OCI-LY3 (cell line): ENCODE measurements at regions not wholly inside any gene's neighbourhood (a gene's known extent, or its start where the extent isn't known, plus 50 kb on each side); places are given as distances from the start of the nearest gene placed in this dataset.

ENCODE experiments used
- H2AFZ ChIP-seq: fragments of 200-600, 300-600 bp; shearing (Covaris generic); 2 replicates; pipeline ENCODE4 v1.6.0; 2014; ENCODE audit warnings: antibody characterized with exemption, low read depth, low read length
- H3K27ac ChIP-seq: fragments of 200-600, 300-600 bp; sonication (generic); 2 replicates; pipeline ENCODE4 v1.5.1; 2014; ENCODE audit warnings: mild to moderate bottlenecking, low read length, moderate library complexity, mixed read lengths
- H3K27me3 ChIP-seq: fragments of 200-600, 300-600 bp; sonication (generic); 2 replicates; pipeline ENCODE4 v1.6.1; 2014; ENCODE audit warnings: low read depth, low read length, mixed read lengths
- H3K36me3 ChIP-seq: fragments of 200-600, 300-600 bp; sonication (generic); replicated peaks from 2 replicates; pipeline ENCODE3; 2014; ENCODE audit warnings: low read depth, low read length, mixed read lengths
- H3K4me1 ChIP-seq: fragments of 300-600, 200-600 bp; sonication (generic); 2 replicates; pipeline ENCODE4 v1.6.1; 2014; ENCODE audit warnings: low read length, mixed read lengths
- H3K4me2 ChIP-seq: fragments of 200-600, 300-600 bp; sonication (generic); 2 replicates; pipeline ENCODE4 v1.6.1; 2014; ENCODE audit warnings: low read length, mixed read lengths
- H3K4me3 ChIP-seq: fragments of 300-600, 200-600 bp; sonication (generic); 2 replicates; pipeline ENCODE4 v1.5.1; 2014; ENCODE audit warnings: antibody characterized with exemption, mild to moderate bottlenecking, low read length, moderate library complexity
- H3K79me2 ChIP-seq: fragments of 300-600, 200-600 bp; shearing (Covaris generic); 2 replicates; pipeline ENCODE4 v1.6.1; 2014; ENCODE audit warnings: mild to moderate bottlenecking, low read length, mixed read lengths
- H3K9ac ChIP-seq: fragments of 300-600, 200-600 bp; shearing (Covaris generic); 2 replicates; pipeline ENCODE4 v1.6.0; 2014; ENCODE audit warnings: mild to moderate bottlenecking, low read length, moderate library complexity
- H3K9me3 ChIP-seq: fragments of 200-600, 300-600 bp; shearing (Covaris generic); 2 replicates; pipeline ENCODE4 v1.6.1; 2014; ENCODE audit warnings: low read length, mixed read lengths; ENCODE audit not compliant: insufficient read depth
- H4K20me1 ChIP-seq: fragments of 200-600, 300-600 bp; sonication (generic); 2 replicates; pipeline ENCODE4 v1.6.1; 2016; ENCODE audit warnings: low read length, mixed read lengths; ENCODE audit not compliant: insufficient read depth
- CTCF ChIP-seq: fragments of 200-600, 300-600 bp; sonication (generic); IDR thresholded peaks from 2 replicates; pipeline ENCODE4 v1.5.1; 2014; ENCODE audit warnings: antibody characterized with exemption, low read length, low read depth
- EZH2phosphoT487 ChIP-seq: fragments of 200-600 bp; shearing (Covaris generic); IDR thresholded peaks from 2 replicates; pipeline ENCODE4 v1.6.1; 2018; ENCODE audit warnings: antibody characterized with exemption, mixed run types, low read depth

GRCh38 chr10:33753389-33753788 lies 418.9 kb upstream of the NRP1 start:
- Histone ChIP-seq H2AFZ (no peak overlapping the region), H3K36me3 (no peaks in the 10 kb centered on the region), H3K9ac (no peak overlapping the region), H3K79me2 (no peaks in the 10 kb centered on the region), H3K4me2 (no peak overlapping the region), H3K4me3 (no peak overlapping the region), H3K27me3 (no peaks in the 10 kb centered on the region), H3K4me1 (no peaks in the 10 kb centered on the region), H3K27ac (no peak overlapping the region), H4K20me1 (no peaks in the 10 kb centered on the region), H3K9me3 (no peaks in the 10 kb centered on the region)
- no peak for TF ChIP-seq EZH2phosphoT487

DNA sequence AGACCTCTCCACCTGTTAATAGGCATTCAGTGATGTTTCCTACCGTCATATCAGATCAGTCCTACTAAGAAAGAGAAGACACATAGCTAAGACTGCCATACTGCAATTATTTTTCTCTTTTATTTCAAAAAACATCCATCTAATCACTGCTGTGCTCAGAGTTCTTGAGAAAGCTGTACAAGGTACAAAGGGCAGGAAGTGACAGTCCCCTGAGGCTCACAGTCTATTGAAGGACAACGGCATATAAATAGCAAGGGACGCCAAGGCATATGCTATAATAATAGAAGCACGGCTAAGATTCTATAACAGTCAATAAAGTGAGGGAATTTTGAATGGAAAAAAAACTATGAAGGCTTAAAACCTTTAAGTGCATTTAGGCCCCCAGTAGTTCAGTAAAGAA lies 415.3 kb upstream of the NRP1 start:
- Histone ChIP-seq H3K36me3 (no peaks in the 10 kb centered on the region), H2AFZ (no peak overlapping the region), H3K4me2 (no peak overlapping the region), H3K9ac (no peak overlapping the region), H4K20me1 (no peaks in the 10 kb centered on the region), H3K4me3 (no peak overlapping the region), H3K27ac (no peak overlapping the region), H3K79me2 (no peaks in the 10 kb centered on the region), H3K27me3 (no peaks in the 10 kb centered on the region), H3K9me3 (no peaks in the 10 kb centered on the region), H3K4me1 (no peaks in the 10 kb centered on the region)
- TF ChIP-seq CTCF (no peak), EZH2phosphoT487 (no peak)

DNA sequence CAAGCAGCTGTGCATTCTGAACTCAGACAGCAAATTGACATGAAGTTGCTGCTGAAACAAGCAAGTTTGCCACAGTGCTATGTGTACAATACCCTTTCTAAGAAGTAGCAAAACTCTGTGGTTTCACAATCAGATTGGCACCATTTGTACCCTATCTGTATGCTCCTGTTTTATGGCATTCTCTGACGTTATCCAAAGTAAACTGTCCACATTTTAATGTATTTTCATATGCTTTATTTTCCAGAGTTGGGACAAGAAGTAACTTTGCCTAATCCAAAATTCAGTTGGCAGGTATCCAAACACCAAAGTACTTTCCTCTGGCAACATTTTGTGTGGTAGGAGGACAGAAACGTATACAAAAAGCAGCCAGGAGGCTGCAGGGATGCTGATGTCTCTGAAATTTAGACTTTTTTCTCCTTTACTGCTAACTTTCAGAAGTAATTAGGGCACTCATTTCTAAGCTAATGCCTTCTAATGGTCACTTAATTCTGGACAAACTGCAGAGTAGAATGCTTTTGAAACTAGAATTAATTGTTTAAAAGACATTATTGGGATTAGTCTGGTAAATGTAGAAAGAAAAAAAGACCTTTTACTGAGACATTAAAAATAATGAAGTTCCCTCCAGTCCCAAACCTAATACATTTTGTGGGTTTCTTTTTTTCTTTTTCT lies 414.7 kb upstream of the NRP1 start:
- Histone ChIP-seq H3K27ac (no peak overlapping the region), H3K9me3 (no peaks in the 10 kb centered on the region), H3K4me2 (no peak overlapping the region), H4K20me1 (no peaks in the 10 kb centered on the region), H2AFZ (no peak overlapping the region), H3K4me3 (no peak overlapping the region), H3K79me2 (no peaks in the 10 kb centered on the region), H3K27me3 (no peaks in the 10 kb centered on the region), H3K36me3 (no peaks in the 10 kb centered on the region), H3K9ac (no peak overlapping the region), H3K4me1 (no peaks in the 10 kb centered on the region)
- TF ChIP-seq CTCF (no peak), EZH2phosphoT487 (no peak)

DNA sequence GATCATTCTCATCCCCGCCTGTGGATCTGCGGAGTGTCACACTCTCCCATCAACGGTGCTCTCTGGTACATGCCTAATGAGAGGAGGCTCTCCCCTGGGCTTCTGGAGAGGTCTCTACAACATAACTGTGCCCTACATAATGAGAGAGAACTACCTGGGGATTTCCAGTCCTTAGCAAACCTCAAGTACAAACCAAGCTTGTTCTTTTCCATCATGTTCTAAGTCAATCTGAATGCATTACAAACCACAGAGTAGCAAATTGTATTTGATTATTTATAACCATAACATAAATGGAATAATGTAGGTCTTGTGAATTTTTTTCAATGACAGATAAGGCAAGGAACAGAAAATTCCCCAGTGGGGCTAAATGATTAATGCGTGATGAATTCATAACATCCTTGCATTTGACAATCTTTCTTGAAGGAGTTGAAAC lies 412.4 kb upstream of the NRP1 start:
- Histone ChIP-seq H3K27me3 (no peaks in the 10 kb centered on the region), H3K9me3 (no peaks in the 10 kb centered on the region)

More for the DNA sequence above, 412.4 kb upstream of the NRP1 start:
- Histone ChIP-seq H3K27ac (no peak overlapping the region), H2AFZ (no peak overlapping the region), H3K4me3 (no peak overlapping the region), H3K36me3 (no peaks in the 10 kb centered on the region), H3K79me2 (no peaks in the 10 kb centered on the region), H4K20me1 (no peaks in the 10 kb centered on the region), H3K4me1 (no peaks in the 10 kb centered on the region), H3K4me2 (no peak overlapping the region), H3K9ac (no peak overlapping the region)
- TF ChIP-seq CTCF: no peak
- TF ChIP-seq EZH2phosphoT487: no peak
